Upper lobe of left lung (tissue), 4 donors: ENCODE measurements at regions not wholly inside any gene's neighbourhood (a gene's known extent, or its start where the extent isn't known, plus 50 kb on each side); places are given as distances from the start of the nearest gene placed in this dataset.

Source experiments
- EP300 ChIP-seq, 4 donors: sonication (generic); formaldehyde crosslinking; IDR thresholded peaks; one replicate each; pipeline ENCODE4 v1.5.1; 2017; ENCODE audit warnings: antibody characterized with exemption in 4 of 4, control low read depth in 2 of 4
- POLR2A ChIP-seq, 4 donors: fragments of 450-650 bp; IDR thresholded peaks; one replicate each; pipeline ENCODE4 v1.5.1; 2016 to 2017; ENCODE audit warnings: antibody characterized with exemption in 4 of 4, mild to moderate bottlenecking in 2 of 4
- POLR2AphosphoS5 ChIP-seq, 2 donors: sonication (generic); formaldehyde crosslinking; IDR thresholded peaks; one replicate each; pipeline ENCODE4 v1.5.1; 2017; ENCODE audit warnings: antibody characterized with exemption in 2 of 2
- TF ChIP-seq, protein P1 (sequence below), 6 experiments: fragments of 450-650 bp in 4 of 6; fragments of 200-600 bp in 2 of 6; sonication (generic) in 2 of 6; IDR thresholded peaks; one replicate each; pipeline ENCODE4 v1.5.1; 2016 to 2019; ENCODE audit warnings: antibody characterized with exemption in 6 of 6

DNA sequence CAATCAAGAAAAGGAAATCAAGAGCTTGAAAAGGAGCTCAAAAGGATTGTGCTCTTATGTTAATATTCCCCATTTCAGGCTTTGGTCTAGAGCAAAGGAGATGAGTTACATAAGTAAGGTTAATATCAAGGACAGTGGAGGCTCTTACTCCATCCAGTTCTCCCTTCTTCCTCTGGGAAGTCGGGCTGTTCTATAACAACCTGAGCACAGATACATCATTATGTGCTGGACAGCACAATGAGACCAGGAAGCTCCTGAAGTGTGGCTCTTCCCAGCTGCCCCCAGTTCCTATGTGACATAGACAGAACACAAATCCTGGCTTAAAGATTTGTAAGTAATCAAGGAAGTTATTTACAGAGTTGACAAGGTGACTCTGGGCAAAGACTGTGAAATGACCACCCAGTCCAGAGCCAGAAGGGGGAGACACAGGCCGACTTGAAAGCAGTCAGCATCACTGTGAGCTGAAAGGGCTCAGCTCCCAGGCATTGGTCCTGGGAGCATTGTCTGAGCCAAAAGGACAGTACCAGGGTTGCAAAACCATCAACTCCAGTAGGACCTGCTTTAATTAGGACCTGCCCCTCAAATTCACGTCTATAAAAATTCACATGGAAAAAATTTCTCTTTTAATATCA, 917.6 kb upstream of the ACVR2A start:
- TF ChIP-seq POLR2A (IDR thresholded peaks at IDR 0.05) (no peak), POLR2AphosphoS5 (IDR thresholded peaks at IDR 0.05) (no peak), EP300 (IDR thresholded peaks at IDR 0.05) (no peak)
- TF ChIP-seq, protein P1, sequence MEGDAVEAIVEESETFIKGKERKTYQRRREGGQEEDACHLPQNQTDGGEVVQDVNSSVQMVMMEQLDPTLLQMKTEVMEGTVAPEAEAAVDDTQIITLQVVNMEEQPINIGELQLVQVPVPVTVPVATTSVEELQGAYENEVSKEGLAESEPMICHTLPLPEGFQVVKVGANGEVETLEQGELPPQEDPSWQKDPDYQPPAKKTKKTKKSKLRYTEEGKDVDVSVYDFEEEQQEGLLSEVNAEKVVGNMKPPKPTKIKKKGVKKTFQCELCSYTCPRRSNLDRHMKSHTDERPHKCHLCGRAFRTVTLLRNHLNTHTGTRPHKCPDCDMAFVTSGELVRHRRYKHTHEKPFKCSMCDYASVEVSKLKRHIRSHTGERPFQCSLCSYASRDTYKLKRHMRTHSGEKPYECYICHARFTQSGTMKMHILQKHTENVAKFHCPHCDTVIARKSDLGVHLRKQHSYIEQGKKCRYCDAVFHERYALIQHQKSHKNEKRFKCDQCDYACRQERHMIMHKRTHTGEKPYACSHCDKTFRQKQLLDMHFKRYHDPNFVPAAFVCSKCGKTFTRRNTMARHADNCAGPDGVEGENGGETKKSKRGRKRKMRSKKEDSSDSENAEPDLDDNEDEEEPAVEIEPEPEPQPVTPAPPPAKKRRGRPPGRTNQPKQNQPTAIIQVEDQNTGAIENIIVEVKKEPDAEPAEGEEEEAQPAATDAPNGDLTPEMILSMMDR (IDR thresholded peaks at IDR 0.05), result peak in 4 of 6 experiments; percentile 16 to 53 (median 40)
